ENCODE measurements at regions not wholly inside any gene's neighbourhood (a gene's known extent, or its start where the extent isn't known, plus 50 kb on each side); places are given as distances from the start of the nearest gene placed in this dataset.
"Not testable (repeated sequence)": the region's sequence is repeated elsewhere in the genome, so short reads cannot be mapped to it uniquely, and the experiment has no call there.

GRCh38 chr5:4581289-4581688 is 558.8 kb upstream of the ADAMTS16 start:
- no peak for DNase-seq

- no peak for DNase-seq
Measured at GRCh38 chr5:4584982-4585381, 555.1 kb upstream of the ADAMTS16 start.

GRCh38 chr5:4613440-4613839 is 526.7 kb upstream of the ADAMTS16 start:
- DNase-seq, result no peak

- no peak for DNase-seq
Measured at GRCh38 chr5:4614088-4614487, 526.0 kb upstream of the ADAMTS16 start.

GRCh38 chr5:4615369-4615768 is 524.8 kb upstream of the ADAMTS16 start:
- not testable (repeated sequence) for DNase-seq

GRCh38 chr5:4625206-4625896 is 514.8 kb upstream of the ADAMTS16 start:
- DNase-seq, result no peak

GRCh38 chr5:4627131-4627530 is 513.0 kb upstream of the ADAMTS16 start:
- DNase-seq, result no peak

- no peak for DNase-seq
Measured at GRCh38 chr5:4627929-4628328, 512.2 kb upstream of the ADAMTS16 start.

- DNase-seq, result no peak
Measured at GRCh38 chr5:4628645-4629385, 511.3 kb upstream of the ADAMTS16 start.

- no peak for DNase-seq
Measured at GRCh38 chr5:4630031-4630430, 510.1 kb upstream of the ADAMTS16 start.

- DNase-seq, result no peak
Measured at GRCh38 chr5:4634342-4634741, 505.8 kb upstream of the ADAMTS16 start.

GRCh38 chr5:4636378-4636777 is 503.8 kb upstream of the ADAMTS16 start:
- no peak for DNase-seq

- no peak for DNase-seq
Measured at GRCh38 chr5:4639946-4640345, 500.2 kb upstream of the ADAMTS16 start.

GRCh38 chr5:4640795-4641194 is 499.3 kb upstream of the ADAMTS16 start:
- DNase-seq, result no peak

- no peak for DNase-seq
Measured at GRCh38 chr5:4642525-4642924, 497.6 kb upstream of the ADAMTS16 start.

- no peak for DNase-seq
Measured at GRCh38 chr5:4643190-4643589, 496.9 kb upstream of the ADAMTS16 start.

GRCh38 chr5:4643960-4644359 is 496.2 kb upstream of the ADAMTS16 start:
- DNase-seq, result no peak

GRCh38 chr5:4646715-4647375 is 493.3 kb upstream of the ADAMTS16 start:
- no peak for DNase-seq

GRCh38 chr5:4647955-4648354 is 492.2 kb upstream of the ADAMTS16 start:
- DNase-seq, result no peak

GRCh38 chr5:4651806-4652565 is 488.1 kb upstream of the ADAMTS16 start:
- DNase-seq, result no peak

GRCh38 chr5:4653475-4653874 is 486.7 kb upstream of the ADAMTS16 start:
- DNase-seq, result no peak

GRCh38 chr5:4659851-4660250 is 480.3 kb upstream of the ADAMTS16 start:
- DNase-seq, result no peak

GRCh38 chr5:4661326-4661725 is 478.8 kb upstream of the ADAMTS16 start:
- no peak for DNase-seq
